NCI-H69 (cell line): ENCODE measurements at regions not wholly inside any gene's neighbourhood (a gene's known extent, or its start where the extent isn't known, plus 50 kb on each side); places are given as distances from the start of the nearest gene placed in this dataset.

ENCODE experiments used
- DNase-seq: peaks from one replicate; lab custom pipeline; 2025; lab: John Stamatoyannopoulos, UW

DNA sequence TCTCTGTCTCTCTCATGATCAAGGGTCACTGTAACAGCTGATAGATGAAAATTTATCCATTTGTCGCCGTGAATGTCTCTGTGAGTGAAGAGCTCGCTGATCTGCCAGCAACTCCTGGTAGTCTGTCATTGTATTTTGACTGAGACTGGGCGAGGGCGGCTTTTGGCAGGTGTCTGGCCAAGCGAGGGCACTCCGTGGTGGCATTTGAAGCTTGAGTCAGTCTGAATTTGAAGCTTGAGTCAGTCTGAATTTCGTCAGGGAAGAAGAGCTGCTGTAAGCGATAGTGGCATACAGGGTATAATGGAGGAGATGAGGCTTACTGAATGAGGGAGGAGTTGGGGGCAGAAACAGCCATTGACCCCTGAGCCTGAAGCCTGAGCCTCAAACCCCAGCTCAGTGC, 56.8 kb upstream of the FAM181A start:
- no peak for DNase-seq

GRCh38 chr14:93869427-93869826, 57.7 kb upstream of the FAM181A start:
- DNase-seq = no peak

DNA sequence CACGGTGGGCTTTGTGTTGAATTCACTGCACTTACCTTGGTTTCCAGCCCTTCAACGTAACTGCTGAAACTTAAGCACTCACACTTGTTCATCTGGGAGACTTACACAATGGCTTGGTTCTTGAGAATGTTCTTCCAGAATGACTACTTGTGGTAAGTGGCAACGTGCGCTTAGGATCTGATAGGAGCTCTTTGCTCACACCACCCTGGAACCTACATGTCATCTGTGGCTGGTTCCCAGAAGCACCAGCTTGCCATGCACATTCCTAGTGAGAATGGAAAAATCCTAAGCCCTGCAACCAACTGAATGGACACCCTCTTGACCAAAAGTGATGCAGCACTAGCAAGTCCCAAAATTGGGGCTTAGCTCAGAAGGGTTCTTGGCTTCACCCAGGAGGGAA, 59.0 kb upstream of the FAM181A start:
- no peak for DNase-seq

DNA sequence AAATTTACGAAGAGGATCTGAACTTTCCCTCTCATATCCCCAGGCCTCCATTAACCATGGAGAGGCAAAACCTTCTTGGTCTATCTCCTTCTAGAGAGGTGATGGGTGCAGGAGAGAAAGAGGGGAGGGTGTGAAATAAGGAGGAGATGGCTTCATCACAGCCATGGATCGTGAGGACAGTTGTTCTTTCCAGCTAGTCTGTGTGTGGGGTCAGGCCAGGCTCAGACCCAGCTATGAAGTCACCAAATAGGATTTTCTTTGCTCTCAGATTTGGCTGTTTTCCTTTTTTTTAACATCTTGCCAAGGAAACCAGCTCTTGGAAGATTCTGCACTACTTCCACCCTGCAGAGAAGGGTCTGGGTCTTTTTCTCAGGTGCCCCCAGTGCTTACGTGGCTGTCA, 64.9 kb upstream of the FAM181A start:
- DNase-seq = no peak

DNA sequence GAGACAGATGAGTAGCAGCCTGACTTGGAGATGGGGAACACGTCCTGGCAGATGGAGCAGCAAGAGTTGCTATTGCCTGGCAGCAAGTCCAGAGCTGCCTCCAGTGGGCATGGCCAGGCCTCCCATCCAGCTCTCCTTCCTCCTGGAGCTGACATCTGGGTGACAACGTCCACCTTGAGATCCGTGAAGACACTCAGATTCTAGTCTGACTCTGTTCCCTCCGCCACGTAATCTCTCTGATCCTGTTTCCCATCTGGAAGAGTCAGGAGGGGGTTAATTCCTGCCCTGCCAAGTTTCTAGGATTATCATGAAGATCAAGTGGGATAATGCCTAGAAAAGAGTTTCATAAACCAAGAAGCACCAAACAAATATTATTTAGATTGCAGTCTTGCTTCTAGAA, 65.3 kb upstream of the FAM181A start:
- DNase-seq = no peak

GRCh38 chr14:93859957-93860356, 67.2 kb upstream of the FAM181A start:
- DNase-seq = peak; percentile 38

GRCh38 chr14:93858896-93859295, 68.2 kb upstream of the FAM181A start:
- no peak for DNase-seq

DNA sequence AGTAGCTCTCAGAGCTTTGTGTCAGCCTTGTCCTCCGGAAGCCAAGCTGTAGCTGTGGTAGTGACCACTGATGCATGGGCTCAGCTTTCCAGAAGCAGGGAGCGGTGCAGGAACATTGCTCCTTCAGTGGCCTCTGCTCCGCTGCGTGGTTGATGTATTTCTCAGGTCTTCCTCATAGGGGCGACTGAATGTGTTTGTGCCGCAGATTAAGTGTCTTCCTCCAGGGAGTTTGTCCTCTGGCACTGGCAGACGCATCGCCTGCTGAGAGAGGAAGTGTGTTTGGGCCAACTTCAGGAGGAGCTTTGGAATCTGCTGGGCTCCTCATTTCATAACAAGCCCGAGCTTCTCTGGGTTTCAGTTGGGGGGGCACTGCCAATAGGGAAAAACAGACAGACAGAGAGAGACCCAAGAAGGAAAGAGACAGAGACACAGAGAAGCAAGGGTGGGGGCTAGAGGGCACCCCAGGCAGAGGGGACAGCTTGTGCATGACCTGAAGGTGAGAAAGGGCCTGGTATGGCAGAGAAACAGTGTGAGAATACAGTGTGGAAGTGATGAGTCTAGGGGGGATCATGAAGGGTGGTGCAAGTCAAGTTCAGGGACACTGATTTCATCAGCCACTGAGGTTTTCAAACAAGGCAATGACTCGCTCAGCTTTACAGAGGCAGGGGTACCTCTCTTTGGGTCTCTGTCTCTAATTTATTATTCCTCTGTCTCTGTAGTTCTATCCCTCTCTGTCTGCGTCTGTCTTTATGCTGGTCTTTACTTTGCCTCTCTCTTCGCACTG, 69.4 kb upstream of the PRIMA1 start:
- peak; percentile 65 for DNase-seq

DNA sequence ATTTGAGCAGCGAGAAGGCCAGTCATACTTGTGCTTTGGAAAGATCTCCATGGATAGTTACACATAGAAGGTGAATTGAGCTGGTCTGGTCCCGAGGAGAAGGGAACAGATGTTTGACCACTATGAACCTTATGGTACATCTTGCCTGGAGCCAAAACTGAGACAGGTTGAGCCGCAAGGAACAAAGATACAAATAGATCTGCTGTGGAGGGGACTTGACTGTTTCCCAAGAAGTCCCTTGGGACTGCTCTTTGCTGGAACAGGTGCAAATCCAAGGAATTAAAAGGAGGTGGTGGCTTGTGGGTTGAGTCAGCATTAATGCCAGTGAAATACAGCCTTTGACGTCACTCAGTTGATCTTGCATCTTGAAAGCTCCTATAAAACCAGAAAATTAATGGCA, 68.8 kb upstream of the PRIMA1 start:
- DNase-seq = peak; percentile 76

DNA sequence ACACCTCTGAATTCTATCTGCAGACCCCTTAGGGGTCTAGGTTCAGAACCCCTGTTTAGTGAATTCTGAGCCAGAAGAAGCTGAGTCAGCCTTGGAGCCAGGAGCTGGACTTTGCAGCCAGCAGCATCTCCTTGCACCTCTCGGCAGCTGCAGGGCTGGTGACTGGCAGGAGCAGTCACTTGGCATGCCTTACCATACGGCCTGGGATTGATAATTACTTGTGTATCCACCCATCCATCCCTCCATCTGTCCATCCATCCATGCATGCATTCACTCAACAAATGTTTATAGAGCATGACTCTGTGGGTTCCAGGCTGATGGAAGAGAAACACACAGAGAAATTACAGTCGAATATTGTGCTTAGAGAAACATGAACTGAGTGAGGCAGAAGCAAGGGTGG, 67.5 kb upstream of the PRIMA1 start:
- peak; percentile 70 for DNase-seq

DNA sequence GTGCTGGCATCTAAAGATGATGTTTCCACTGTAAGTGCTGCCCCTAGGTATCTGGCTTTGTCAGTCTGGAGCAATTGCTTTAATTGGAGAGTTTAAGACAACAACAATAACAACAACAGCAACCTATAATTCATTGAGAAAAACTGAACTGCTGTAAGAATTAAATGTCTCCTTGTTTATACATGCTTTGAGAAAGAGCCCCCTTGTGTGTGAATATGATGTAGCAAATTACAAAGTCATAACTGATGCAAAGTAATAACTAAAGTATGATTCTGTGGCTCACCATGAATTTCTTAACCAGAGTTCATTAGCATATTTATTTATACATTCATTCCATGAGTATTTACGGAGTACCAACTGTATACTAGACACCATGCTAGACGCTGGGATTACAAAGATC, 59.2 kb upstream of the PRIMA1 start:
- no peak for DNase-seq

- DNase-seq = no peak
Measured at GRCh38 chr14:93838238-93838637, 50.0 kb upstream of the PRIMA1 start.
